Activated CD4-positive, alpha-beta T cell treated with anti-CD3 and anti-CD28 coated beads, Interleukin-2, amount 50 U/mL, for 4 hours (primary cell): ENCODE measurements at regions not wholly inside any gene's neighbourhood (a gene's known extent, or its start where the extent isn't known, plus 50 kb on each side); places are given as distances from the start of the nearest gene placed in this dataset.
"Not testable (repeated sequence)": the region's sequence is repeated elsewhere in the genome, so short reads cannot be mapped to it uniquely, and the experiment has no call there.

ENCODE experiments used
- DNase-seq, 2 experiments: peaks; one replicate each; pipeline ENCODE4 v3.0.0-alpha.2; 2020

DNA sequence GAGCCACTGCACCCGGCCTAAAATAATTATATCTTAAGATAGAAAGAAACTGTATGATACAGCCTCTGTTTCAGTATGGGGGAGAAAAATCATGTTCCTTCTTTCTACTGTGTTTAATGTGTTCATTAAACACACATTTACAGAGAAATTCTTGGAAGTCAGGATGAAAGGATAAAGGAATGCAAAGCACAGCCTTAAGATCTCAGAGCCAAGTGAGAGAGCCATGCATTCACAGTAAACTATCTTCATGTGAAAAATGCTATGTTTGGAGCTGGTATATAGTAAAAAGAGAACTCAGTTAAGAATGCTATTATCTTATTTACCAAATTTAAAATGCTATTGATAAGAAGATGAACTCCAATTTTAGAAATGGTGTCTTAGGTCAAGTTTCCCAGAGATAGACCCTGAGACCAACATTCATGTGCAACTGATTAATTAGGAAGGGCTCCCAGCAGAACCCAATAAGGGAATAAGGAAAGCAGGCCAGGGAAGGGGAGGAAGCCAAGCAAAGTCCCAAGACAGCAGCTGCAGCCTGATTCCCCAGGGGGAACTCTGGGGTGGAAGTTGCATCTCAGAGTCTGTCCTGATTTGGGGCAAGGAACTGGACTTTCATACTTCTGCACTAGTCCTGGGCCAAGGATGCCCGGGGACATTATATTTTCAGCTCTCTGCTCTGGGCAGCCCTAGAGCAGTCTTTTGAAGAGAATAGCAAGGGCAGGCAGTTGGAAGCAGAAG lies 130.0 kb upstream of the ZNF648 start:
- DNase-seq, result no peak

DNA sequence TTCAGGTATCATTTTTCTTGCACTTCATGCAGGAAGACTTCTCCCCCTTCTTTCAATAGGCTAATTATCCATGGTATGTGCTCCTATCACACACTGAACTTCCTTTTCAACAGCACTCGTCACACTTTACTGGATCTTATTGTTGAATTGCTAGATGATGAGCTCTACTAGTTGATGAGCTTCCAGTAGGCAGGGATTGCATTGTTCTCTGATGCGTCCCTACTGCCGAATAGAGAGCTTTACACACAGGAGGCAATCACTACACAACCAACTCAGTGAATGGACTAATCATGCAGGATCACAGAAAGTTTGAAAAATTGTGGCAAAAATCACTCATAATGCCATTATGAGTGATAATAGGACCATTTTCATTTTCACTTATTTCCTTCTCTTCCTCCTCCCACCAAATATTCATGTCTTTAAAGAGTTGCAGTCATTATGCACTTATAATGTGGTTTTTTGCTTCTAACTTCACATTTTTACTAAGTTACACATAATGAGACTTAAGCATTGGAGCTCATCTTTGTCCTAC lies 128.1 kb upstream of the ZNF648 start:
- DNase-seq, result no peak

DNA sequence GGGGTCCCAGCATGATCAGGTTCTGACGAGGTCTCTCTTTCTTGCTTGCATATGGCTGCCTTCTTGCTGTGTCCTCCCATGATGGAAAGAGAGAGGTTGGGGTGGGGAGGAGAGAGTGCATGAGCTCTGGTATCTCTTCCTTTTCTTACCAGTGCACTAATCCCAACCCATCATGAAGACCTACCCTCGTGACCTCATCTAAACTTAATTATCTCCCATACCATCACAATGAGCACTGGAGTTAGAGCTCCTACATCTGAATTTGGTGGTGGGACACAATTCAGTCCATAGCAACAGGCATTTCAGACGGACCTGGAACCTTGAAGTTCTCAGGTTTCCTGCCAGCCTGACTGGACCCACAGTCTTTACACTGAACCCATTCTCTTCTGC lies 125.2 kb upstream of the ZNF648 start:
- DNase-seq, result no peak

DNA sequence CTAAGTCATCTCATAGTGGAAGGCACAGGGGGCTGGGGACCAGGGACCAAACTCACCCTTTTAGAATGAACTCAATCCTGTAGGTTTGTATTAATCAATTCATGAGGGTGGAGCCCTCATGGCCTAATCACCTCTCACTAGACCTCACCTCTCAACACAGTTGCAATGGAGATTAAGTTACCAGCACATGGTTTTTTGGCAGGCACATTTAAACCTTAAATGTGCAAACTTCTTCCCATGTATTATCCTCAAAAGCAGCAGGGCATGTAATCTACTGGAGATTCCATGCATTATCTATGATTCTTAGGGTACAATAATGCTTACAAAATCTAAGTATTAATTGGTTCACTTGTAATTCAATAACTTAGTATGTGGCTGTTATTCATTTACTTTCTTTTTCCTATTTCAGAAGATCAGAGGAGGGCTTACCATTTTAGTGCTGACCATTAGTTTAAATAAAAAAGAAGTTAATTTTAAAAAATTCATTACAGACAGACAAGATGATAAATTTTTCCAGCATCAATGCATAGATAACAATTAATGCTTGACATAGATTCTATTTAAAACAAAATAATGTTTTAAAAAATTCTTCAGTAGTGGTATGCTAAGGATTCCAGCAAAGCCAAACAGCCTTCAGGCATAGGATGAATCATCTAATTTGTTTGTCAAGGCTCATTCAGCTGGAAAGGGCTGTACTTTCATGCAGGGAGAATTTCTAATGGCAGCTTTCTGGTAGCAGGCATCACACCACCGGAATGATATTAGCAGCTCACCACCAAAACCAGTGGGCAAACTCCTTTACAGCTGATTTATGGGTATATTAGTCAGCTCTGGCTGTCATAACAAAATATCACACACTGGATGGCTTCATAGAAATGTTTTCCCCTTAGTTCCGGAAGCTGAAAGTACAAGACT lies 124.6 kb upstream of the ZNF648 start:
- no peak for DNase-seq

DNA sequence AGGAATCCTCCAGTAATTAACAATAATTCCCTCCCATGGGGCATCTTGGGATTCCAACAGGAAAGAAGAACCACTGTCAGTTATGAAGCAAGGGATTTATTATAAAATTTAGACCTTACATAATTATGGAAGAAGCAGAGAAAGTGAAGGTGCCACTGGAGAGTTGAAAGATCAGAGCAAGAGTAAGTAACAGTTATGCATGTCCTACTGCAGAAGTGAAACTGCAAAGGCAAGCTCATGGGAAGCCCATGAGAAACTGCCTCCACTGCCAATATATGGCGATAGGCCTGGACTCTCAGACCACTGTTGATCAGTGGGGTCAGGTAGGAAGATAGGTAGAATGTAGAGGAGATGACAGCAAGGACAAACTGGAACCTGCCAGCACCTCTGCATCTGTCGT lies 123.6 kb upstream of the ZNF648 start:
- DNase-seq, result no peak

DNA sequence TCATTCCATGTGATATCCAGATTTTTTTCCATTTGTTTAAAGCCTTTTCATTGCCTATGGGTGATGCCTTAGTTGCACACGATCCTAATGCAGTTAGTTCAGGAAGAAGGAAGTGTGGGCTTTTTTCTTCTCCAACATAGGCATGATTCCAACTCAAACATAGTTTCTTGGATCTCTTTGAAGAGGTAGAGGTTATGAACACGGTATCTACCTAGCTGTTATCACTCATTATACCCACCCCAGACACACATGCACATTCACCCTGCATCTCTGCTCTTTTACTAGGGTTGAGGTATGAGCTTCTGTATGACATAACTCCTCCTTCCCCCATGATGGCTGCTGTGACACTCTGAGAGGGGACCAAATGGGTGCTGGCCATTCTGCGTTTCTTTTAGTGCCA lies 122.1 kb upstream of the ZNF648 start:
- DNase-seq, result no peak

DNA sequence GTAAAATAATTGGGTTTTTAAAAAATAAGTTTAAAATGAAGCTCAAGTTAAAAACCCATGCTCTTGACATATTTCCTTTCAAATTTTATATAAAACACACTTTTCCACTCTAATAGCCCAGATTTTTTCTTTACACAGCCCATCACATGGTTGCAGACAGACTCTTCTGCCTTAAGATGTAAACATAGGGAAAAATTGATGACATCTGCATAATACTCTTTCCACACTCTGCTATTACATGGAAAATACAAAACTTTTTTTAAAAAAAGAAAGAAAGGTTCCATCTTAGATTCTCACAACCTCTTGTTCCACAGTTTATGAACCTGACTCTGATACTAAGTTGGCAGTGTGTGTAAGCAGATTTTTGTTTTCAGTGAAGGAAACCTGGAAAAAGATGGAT lies 120.8 kb upstream of the ZNF648 start:
- no peak for DNase-seq

DNA sequence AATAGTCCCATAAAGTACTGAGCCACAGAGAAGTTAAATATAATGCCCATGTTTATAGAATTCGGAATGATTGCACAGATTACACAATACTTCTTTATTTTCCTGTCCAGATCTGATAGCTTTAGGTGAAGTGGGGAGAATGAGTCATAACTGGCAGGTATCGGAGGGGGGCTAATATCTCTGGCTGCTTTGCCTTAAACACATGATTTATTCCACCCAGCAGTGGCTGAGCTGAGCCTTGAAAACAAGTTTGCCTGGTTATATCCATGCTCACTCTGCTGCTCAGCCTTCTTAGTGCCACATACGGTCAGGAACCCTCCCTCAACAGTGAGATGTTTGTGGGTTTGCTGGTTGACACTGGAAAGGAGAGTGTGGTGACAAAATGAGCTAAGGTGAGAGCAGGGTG lies 119.7 kb upstream of the ZNF648 start:
- no peak for DNase-seq

DNA sequence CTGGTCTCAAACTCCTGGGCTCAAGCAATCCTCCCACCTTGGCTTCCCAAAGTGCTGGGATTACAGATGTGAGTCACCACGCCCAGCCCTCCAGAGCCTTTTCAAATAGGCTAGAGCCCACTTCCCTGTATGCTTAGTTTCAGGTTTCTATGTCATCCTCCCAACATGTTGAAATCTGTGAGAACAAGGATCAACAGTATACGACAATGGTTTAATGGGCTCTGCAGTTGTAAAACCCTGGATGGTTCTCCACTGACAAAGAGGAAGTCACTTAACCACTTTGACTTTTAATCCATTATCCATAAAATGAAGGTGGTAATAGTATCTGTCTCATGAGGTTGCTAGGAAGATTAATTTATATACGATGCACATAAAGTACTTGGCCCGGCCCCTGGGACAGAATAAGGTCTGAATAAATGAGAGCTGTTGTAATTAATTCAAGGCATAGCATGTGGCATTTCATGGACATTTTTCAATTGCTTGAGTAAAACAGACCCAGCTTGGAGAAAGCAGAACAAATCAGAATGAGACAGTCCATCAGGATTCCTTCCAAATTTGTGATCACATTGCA lies 113.9 kb upstream of the ZNF648 start:
- no peak for DNase-seq

DNA sequence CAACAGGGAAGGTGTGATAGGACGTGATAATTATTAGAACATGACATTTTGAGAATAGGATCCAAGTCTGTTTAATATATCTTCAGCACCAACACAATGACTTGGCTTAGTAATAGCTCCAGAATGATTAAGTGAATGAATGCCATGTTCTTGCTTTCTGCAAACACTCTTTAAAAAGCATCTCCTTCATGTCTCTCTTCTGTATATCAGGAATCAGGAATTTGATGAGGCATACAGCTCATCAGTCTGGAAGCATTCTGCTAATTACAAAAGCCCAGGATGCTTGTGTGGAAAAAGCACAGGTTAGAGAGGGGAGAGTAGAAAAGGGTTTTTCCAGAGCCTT lies 113.0 kb upstream of the ZNF648 start:
- no peak for DNase-seq

DNA sequence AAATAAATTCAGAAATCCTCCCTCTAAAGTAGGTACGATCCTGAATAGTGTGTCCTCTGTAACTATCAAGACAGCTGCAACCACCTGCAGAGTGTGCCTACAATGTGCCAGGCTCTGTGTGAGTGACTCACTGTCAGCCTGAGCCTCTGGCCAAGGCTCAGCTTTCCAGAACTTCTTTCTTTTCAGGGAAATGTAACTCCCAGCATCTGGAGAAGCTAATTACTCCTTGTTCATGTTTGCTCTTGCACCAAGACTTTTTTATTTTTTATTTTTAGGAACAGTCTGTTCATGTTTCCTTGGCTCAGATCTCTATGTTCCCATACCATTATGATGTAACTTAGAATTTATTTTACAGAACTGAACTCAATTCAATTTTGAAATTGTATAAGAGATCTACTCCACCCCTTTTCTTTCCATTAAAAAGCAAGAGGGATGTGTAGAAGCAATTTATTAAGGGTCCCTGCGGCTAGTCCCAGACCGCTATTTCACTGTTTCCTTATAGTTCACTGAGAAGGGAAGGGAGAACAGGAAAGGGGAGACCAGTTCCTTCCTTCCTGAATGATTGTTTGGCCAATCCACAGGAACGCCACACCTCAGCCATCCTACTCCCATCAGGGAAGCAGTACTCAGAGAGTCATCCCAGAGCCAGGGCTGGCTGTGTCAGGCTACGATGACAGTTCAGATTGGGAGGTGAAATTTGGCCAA lies 112.4 kb upstream of the ZNF648 start:
- no peak for DNase-seq

DNA sequence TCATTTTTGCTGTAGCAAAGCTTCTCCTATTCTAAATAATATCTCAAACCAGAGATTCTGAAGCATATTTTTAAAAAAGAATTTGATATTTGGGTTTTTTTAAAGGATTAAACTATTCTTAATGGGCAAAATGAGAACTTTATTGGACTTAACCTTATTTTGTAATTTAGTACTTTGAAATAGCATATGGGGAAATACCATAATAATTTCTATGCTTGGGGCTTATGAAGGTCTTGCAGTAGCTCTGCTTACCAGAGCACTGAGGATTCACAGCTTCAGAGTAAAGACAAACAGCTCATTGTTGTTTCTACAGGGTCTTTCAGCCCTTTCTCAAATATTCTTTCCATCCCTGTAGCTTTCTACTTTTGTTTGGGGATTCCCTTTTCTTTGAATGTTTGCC lies 111.2 kb upstream of the ZNF648 start:
- DNase-seq, result no peak

DNA sequence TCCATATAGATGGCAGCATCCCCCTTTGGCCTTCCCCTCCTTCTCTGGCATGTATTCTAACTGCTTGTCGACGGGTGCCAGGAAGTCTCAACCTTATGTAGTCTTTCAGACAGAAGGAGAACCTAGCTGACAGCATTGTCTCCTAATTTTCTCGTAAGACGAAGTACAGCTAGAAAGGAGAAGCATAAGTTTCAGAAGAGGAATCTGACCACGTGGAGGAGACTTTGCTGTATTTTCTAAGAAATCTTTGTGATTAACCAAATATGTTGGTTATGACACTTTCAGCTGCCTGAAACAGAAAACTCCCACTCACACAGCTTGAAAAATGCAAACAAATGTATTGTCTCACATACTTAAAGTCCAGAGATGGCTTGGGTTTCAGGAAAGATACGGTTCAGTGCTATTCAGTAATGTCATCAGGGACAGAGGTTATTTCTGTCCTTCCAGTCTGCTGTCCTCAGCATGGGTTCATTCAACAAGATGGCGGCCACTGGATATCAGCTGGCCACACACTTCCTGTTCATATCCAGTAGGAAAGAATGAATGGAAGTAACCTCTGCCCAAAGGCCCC lies 109.5 kb upstream of the ZNF648 start:
- DNase-seq, result no peak

DNA sequence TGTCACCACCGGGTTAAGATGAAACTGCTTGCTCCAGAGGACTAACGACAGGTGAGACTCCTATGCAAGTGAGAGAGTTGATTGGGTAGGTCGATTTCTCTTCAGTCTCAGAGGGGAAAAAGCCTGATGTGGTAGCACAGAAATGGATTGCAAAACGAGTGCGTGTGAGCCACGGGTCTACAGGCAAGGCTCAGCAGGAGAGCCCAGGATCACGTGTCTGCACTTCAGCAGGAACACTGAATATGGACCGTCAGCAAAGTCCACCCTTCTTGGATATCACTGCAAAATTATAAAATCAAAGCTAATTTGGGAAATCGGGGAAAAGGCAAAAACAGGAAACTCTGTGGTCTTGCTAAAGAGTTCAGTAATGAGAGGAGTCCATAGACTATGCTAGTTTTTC lies 107.7 kb upstream of the ZNF648 start:
- DNase-seq, result no peak

DNA sequence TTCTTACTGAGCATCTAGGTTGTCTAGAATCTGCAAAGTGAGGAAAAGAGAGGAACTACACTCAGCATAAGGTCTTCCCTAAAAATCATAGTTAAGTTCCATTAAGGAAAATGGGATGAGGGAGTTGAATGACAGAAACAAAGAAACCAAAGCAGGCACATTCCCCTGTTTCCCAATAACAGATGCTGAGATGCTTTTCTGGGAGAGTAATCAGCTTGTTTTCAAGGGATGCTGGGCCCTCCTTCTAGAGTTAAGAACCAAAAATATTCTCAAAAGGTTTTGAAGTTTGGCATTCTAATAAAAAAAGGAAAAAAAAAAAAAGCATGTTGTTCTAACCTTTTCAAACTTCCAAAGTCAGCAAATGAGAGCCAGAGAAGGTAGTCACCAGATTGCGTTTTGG lies 105.2 kb upstream of the ZNF648 start:
- DNase-seq, result no peak

DNA sequence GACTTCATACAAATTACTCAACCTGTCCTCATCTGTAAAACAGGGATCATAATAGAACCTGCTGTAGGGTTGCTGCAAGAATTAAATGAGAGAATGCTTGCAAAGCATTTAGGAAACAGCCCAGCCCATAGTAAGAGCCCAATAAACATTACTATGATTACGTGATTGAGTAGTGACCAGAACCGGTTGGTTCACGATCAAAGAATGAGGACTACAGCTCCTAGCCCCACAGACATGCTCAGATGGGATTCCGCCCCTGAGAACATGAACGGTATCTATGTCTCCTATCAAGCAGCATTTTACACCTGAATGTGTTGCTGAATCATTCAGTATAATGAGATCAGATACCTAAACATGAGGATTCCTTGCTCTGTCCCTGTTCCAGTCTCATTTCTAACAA lies 104.8 kb upstream of the ZNF648 start:
- DNase-seq, result no peak

DNA sequence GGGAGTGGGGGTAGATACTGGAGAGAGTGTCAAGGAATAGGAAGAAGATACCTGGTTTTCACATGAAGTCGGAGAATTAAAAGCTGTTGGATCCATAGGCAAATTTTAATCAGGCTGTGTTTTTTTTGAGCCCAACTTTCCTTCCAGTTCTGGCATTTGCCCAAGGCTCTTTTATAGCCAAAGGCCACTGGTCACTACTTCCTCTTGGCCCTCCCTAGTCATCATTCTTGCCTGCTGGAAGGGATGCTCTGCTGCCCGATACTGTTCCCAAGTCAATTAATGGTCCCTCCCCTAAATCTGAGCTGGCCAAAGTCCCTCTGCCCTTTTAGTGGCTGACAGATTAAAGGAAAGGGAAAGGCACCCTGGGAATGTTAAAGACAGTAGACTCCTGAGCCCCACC lies 102.8 kb upstream of the ZNF648 start:
- no peak for DNase-seq

DNA sequence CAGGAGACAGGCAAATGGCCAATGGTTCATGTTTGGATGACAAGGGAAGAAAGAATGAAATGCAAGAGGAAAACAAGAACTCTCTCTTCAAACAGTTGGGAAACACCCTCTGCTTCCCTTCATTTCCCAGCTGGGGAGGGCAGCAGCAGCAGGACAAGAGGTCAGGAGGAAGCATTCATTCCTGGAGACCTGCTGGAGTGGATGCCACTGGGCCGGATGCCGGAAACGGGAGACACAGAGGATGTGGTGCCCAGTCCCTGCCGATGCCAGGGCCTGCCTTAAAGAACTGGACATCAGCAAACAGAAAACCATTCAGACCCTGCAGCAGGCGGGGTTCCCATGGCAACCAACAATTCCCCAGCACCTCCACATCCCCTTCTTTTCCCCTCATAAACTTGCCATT lies 102.3 kb upstream of the ZNF648 start:
- DNase-seq, result no peak

DNA sequence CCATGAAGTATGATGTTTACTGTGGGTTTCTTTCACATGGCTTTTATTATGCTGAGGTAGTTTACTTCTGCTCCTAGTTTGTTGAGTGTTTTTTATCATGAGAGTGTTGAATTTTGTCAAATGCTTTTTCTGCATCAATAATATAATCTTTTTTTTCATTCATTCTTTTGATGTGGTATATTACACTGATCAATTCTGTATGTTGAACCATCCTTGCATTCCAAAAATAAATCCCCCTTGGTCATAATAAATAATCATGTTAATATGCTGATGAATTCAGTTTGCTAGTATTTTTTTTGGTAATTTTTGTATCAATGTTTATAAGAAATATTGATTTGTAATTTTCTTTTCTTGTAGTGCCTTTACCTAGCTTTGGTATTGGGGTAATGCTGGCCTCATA lies 97.9 kb upstream of the ZNF648 start:
- DNase-seq, result no peak

DNA sequence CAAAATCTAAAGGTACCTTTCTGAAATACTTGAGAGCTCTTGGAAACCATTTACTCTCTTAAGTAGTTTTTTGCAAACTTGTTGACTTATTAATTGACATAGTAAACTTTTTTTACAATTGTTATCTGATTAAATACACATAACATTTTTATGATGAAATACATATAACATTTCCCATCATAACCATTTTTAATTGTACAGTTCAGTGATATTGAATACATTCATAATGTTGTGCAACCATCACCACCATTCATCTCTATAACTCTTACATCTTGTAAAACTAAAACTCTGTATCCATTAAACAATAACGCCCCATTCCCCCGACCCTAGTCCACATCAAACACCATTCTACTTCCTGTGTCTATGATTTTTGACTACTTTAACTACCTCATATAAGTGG lies 95.7 kb upstream of the ZNF648 start:
- DNase-seq, result no peak

DNA sequence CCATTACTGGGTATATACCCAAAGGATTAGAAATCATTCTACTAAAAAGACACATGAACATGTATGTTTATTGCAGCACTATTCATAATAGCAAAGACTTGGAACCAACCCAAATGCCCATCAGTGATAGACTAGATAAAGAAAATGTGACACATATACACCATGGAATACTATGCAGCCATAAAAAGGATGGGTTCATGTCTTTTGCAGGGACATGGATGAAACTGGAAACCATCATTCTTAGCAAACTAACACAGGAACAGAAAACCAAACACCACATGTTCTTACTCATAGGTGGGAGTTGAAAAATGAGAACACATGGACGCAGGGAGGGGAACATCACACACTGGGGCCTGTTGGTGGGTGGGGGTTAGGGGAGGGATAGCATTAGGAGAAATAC lies 92.9 kb upstream of the ZNF648 start:
- not testable (repeated sequence) for DNase-seq

DNA sequence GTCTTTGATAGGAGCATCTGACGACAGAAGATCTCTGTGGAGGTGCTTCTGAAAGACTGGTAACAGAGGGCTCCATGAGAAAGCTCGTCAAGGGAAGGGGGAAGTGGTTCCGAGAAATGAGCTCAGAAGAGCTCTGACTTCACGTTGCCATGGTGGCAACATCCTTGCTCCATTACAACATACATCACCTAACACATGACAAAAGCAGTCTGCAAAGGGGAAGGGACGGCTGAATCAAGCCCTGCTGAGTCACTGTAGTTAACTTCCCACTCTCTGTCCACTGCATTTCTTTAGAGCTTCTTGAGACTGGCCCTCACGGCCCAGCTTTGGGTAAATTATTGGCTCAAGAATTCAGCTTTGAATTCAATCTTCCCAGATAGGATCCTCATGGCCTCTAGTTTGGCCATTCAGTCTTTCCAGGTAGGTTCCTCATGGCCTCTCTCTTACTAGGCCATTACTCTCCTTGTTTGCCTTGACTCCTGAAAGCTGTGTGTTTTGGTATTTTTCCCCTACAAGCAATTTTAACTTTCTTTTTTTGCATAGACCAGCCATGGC lies 88.0 kb upstream of the ZNF648 start:
- no peak for DNase-seq

DNA sequence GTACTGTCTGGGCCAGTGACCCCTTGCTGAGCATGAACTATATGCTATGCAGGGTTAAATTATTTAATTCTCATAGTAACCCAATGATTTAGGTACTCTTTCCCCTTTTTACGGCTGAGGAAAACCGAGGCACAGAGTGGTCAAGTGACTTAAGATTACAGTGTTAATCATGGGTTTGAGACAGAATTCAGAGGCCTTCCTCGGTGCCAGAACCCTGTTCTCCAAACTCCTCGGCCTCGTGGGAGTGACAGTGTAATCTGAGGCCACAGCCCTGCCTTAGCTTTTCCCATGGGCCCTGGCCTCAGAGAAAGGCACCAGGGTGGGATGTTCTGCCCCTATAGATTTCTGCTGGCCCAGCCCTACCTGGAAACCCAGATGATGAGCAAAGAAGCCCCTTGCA lies 86.4 kb upstream of the ZNF648 start:
- DNase-seq, result no peak
